HG03097 (cell line): ENCODE measurements at regions not wholly inside any gene's neighbourhood (a gene's known extent, or its start where the extent isn't known, plus 50 kb on each side); places are given as distances from the start of the nearest gene placed in this dataset.
"Not testable (repeated sequence)": the region's sequence is repeated elsewhere in the genome, so short reads cannot be mapped to it uniquely, and the experiment has no call there.

Experiments
- ATAC-seq: cut with Tn5 transposase; IDR thresholded peaks from one replicate; pipeline ENCODE4 v1.9.1; 2021; ENCODE audit not compliant: unreplicated experiment, low FRiP score

DNA sequence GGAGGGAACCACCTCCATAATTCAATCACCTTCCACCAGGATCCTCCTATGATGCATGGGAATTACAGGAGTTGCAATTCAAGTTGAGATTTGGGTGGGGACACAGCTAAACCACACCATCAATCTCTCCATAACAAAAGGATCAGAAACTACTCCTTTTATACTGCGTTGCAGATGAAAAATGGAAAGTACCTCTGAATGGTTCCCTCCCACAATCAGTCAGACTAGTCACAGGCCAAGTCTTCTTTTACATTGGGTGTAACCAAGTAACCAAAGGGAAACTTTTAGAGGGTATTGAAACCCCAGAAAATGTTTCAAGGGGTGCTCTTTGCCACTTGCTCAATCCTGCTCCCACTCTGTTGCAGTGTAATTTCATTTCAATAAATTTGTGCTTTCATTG, 504.3 kb upstream of the CNTN3 start:
- no peak for ATAC-seq

DNA sequence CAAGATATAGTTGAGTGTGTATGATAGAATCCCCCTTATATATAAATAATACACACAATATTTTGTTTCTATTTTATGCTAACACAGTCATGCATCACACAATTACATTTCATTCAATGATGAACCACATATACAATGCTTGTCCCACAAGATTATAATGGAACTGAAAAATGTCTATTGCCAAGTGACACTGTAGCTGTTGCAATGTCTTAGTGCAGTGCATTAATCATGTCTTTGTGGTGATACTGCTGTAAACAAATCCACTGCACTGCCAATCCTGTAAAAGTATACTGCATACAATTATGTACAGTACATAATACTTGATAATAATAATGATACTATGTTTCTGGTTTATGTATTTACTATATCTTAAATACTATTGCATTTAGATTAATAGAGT, 512.1 kb upstream of the CNTN3 start:
- no peak for ATAC-seq

DNA sequence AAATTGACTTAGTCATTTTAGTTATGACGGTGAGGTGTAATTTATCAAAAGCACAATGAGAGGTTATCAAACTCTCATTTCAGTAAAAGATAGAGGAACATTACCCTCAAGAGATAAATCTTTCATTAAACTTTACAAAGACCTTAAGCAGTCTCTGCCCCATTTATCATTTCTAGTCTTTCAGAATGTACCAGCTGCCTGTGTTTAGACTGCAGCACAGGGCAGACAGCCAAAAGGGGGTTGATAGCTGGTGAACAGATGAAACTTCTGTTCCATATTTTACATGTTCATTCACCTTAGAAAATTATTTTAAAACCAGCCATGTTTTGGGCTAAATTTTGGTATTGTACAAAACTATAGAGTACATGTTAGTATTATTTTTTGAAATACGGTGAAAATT, 514.6 kb upstream of the CNTN3 start:
- no peak for ATAC-seq

DNA sequence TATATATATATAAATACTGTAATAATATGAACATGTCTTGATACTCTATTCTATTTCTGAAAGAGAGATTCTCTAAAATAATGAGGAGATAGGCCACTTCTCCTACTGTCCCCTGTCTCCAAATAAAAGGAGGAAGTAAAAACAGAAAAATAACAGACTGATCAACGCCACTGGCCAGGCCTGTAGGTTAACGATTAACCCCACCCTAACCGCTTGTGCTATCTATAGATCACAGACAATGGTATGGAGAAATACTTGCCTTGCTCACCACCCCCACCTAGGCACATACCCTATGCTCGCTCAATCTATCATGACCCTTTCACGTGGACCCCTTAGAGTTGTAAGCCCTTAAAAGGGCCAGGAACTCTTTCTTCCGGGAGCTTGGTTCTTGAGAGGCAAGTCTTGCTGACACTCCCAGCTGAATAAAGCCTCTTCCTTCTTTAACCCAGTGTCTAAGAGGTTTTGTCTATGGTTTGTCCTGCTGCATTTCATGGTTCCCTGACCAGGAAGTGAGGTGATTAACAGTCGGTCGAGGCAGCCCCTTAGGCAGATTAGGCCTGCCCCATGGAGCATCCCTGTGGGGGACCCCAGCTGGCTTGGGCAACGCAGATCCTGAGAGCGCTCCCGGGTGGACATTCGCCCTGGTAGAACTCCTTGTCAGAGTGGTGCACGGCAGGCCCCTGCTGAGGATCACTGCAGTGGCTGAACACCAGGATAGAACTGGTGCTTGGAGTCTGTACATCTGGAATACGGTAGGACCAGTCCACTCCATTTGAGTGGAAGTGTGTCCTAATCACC, 521.8 kb upstream of the CNTN3 start:
- ATAC-seq, result no peak

DNA sequence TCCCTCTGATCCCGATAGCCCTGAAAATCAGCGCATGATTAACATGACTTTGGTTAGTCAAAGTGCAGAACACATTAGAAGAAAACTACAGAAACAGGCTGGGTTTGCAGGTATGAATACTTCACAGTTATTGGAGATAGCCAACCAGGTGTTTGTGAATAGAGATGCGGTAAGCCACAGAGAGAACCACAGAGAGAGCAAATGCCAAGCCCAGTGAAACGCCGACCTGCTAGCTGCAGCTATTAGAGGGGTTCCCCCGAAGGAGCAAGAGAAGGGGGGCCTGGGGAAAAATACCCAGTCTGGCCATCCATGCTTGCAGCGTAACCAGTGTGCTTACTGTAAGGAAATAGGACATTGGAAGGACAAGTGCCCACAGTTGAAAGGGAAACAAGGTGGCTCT, 523.9 kb upstream of the CNTN3 start:
- ATAC-seq, result no peak

DNA sequence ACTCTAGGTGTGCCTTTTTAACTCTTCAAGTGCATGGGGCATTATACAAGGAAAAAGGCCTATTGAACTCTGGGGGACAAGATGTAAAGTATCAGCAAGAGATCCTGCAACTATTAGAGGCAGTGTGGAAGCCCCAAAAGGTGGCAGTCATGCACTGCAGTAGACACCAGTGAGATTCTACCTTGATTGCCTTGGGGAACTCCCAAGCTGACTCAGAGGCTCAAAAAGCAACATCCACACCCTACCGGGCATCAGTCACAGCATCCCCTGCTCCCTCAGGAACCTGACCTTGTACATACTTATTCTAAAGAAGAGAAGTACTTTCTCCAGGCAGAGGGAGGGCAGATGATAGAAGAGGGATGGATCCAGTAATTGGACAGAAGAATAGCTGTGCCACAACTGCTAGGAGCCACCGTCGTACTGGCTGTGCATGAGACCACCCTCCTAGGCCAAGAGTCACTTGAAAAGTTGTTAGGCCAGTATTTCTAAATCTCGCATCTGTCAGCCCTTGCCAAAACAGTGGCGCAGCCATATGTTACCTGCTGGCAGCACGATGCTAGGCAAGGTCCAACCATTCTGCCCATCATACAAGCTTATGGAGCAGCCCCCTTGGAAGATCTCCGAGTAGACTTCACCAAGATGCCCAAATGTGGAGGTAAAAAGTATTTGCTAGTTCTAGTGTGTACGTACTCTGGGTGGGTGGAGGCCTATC, 523.1 kb upstream of the FRG2C start:
- no peak for ATAC-seq

DNA sequence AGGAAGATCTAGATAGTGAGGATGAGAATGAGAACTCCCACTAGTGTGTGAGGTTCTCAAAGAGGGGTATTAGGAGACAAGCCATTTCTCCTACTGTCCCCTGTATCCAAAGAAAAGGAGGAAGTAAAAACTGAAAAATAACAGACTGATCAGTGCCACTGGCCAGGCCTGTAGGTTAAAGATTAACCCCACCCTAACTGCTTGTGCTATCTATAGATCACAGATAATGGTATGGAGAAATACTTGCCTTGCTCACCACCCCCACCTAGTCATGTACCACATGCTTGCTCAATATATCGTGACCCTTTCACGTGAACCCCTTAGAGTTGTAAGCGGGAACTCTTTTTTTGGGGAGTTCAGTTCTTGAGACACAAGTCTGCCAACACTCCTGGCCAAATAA, 519.7 kb upstream of the FRG2C start:
- ATAC-seq, result no peak

DNA sequence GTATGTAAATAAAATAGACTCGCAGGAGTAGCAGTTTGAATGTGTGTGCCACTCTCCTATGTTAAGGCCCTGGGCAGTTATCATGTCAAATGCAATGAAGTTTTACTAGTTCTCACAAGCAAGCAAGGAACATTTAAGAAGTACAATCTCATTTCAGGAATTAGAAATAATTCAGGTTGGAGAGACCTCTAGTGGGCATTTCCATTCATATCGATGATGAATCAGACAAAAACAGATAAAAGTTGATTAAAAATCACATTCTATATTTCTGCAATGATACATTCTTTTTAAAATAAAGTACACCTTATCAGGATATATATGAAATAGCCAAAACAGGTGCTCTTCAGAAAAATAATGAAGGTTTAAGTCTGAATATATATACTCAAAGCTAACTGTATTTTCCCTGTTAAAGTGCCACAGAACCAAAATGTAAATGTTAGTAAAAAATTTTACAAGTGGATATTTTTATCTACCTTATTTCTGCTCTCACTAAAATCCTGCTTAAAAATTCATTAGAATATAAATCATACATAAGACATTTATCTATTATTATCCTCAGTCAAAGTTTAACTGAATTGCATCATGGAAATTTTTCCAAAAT, 492.4 kb upstream of the FRG2C start:
- no peak for ATAC-seq

DNA sequence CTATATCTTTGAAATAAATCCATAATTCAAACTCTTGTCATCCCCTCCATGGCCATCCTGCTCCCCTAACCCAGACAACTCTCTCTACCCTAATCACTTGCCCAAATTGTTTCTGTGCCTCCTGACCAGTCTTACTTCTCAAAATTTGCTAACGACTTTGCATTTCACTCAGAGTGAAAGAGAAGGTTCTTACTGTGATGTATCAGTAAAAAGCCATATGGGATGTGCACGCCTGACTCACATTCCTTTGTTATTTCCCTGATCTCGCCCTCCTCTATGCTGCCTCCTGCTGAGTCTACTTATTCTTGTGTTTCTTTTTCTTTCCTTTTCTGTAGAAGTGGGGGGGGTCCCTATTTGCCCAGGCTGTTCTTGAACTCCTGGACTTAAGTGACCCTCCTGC, 487.2 kb upstream of the FRG2C start:
- ATAC-seq, result no peak

DNA sequence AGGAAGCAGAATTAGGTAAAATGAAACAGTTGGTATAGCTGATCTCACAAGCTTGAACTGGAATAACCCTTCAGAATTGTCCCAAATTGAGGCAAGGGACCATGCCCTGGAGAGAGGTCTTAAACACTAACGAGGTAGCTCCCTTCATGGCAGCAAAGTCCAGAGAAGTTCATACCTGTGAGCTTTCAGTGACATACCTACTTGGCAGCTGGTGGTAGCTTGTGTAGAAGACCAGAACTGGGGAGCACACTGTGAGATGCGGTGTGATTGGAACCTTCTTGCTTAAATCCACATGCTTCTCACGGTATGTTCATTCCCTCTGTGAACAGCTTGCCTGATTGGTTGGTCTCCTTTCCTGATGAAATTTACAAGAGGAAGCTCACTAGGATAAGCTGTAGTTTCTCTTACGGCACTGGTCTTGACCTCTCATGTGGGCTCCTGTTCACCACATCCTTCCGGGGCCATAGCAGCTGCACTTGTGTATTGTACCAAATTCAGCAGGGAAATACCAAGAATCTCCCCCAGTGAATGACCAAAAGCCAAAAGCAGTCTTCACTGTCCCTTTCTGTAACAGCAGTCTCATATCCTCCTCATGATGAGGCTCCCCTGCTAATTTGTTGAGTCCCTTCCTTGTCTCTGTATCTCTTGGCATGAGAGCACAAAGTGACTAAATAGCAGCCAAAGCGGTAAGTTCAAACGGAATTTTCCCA, 483.7 kb upstream of the FRG2C start:
- ATAC-seq, result no peak

DNA sequence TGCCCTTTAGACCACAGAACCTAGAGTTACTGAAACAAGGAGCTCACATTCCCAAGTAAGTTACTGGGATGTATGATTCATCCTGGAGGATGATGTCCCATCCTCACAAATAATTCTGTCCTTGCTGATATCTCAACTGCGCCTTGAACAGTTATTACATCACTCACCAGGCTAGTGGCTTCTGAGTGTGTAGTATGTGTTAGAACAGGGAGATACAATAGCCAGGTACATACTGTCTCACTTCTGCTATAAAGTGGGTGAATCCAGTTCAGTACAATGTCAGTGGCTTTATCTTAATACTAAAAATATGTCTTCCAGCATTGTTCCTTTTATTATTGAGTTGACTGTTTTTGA, 483.2 kb upstream of the FRG2C start:
- no peak for ATAC-seq

DNA sequence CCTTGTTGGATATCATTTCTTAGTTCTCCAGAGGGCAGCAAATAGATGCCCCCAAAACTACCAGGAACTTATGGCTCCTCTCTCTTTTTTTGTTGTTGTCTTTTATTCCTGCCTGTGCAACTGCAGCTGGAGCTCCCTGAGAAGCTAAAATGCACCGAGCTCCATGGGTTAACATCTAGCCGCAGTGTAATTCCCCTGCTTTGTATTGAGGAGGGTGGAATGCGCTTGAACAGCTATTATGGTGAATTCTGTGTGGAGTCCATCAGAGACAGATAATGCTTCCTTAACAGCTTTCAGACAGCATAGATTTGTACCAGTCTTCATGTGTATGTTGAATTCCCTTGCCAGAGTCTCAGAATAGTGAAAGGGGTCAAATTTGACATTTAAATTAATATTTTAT, 475.2 kb upstream of the FRG2C start:
- ATAC-seq, result no peak

DNA sequence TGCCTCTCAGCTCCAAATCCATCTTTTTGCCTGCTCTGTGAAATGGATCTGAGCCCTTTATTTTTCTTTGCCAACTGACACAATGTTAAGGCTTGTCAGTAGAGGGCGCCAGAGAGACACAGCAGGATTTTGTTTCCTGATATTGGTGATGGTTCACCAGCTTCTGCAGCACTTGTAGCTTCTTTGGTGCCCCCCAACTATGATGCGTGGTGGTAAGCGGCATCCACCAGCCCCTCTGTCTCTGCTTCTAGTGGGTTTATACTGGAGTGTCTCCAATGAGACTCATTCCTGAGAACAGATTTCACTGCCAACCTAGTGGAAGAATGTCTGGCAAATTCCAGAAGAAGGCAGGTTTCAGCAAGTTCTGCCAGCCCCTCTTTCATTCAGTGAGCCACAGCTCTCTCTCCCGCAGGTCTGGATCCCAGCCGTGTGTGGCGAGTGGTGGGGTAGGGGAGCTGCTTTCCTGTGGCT, 471.9 kb upstream of the FRG2C start:
- no peak for ATAC-seq

DNA sequence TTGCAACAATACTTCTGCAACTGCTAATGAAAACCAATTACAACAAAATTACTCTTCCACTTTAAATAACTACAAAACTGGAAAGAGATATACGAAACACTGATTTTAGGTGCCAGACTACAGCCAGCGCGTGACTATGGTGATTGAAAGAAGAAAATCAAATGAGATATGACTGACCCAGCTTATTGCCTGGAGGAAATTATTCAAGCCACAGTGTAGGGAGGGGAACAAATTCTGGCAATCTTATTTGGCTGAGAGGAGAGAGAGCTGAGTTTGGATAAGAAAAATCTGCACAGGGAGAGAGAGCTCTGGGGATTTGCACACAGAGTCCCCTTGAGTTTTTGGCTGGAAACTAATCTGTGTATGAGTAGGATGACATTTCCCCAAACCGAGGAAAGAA, 470.3 kb upstream of the FRG2C start:
- ATAC-seq, result no peak

DNA sequence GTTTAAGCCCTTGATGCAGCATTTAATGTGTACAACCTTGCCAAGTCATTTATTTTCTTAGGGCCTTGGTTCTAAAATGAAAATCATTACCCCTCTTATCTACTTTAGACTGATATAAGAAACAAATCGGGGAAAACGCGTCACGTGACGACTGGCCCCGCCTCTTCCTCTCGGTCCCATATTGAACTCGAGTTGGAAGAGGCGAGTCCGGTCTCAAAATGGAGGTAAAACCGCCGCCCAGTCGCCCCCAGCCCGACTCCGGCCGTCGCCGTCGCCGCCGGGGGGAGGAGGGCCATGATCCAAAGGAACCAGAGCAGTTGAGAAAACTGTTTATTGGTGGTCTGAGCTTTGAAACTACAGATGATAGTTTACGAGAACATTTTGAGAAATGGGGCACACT, 449.8 kb upstream of the FRG2C start:
- ATAC-seq, result not testable (repeated sequence)

DNA sequence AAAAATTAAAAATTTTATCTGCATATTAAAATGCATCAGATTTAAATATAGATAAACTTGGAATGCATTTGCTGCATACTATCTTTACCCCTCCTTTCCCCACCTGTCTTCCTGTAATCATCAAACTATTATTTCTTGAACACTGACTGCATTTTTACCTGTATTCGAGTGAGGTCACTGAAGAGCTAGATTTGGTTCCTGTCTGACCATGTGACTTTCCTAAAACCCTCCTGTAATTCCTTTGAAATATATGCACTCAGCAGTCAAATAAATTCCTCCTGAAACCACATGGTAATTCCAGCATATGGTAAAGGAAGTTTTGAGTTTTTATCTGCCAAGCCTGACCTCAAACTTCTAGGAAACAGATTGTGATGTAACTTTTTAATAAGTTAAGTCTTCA, 445.6 kb upstream of the FRG2C start:
- ATAC-seq, result no peak

DNA sequence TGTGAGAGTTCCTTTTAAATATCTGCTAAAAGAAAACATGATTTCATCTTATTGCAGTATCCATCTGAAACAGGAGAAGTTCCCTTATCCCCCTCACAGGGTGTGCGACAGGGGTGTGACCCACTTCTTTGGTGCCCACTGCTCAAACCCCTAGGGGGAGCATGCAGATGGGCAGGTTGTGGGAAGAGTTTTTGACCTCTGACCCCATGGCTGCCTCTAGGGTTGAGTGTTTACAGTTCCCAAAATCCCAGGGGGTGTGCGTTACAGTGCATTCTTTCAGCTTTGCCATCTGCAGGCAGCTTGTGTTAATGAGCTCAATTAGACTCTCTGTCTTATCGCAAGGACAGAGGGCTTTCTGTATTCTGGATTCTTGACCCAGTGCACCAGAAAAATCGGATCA, 443.2 kb upstream of the FRG2C start:
- ATAC-seq, result no peak

DNA sequence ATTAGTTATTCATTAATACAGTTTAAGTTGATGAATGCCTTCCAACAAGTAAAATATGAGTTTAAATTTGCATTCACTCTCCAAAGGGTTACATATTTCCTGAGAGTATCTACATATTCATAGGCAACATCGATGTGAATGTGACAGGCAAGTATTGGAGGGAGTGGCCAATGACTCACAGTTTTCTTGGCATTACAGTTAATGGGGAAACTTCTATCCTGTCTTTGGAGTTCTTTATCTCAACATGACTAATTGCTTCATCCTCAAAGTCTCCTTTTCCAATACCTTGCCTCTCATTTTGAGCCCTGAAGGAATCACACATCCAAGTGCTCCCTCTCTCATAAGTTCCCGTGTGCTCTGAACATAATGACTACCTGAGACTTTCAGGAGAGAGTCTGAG, 439.7 kb upstream of the FRG2C start:
- ATAC-seq, result no peak

DNA sequence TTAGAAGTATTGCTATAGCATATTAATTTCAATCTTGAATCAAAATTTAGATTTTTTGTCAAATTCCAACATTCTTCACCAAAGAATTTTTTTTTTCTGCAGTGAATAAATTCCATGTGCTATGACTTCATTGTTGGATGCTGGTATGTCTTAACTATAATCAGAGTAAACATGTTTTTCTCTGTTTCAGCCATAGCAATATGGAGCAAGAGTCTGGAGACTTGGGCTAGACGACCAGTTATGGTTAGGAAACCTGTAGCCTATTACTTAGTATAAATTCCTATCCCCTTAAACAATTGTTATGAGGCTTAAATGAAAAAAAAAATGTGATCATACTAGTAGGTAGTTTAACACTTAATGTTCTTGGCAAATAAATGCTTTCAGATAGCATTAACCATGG, 431.9 kb upstream of the FRG2C start:
- ATAC-seq, result no peak

DNA sequence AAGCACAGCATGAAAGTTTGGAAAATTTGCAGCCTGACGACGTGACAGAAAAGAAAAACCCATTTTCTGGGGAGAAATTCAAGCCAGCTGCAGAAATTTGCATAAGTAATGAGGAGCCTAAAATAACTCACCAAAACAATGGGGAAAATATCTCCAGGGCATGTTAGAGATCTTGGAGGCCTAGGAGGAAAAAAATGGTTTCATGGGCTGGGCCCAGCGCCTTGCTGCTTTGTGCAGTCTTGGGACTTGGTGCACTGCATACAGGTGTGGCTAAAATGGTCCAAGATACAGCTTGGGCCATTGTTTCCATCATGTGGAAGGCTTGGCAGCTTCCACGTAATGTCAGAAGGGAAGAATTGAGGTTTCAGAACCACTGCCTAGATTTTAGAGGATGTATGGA, 428.5 kb upstream of the FRG2C start:
- ATAC-seq, result no peak

DNA sequence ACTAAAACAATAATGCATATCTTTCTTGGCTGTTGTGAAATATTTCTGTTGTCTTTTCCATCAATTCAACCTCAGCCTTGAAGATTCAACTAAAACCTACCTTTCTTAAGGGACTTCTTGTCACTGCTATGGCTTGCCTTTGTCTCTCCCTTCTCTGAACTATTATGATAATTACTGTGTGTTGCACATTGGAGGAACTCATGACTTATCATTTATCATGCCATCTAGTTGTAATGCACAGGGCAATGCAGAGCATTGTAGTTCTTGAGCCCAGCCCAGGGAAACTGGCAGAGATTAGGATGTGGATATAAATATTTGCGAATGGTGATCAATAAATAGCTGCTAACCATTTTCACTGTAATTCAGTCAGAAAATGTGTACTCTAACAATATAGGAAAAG, 427.1 kb upstream of the FRG2C start:
- no peak for ATAC-seq
